GDM1 (cell line): ENCODE measurements at regions not wholly inside any gene's neighbourhood (a gene's known extent, or its start where the extent isn't known, plus 50 kb on each side); places are given as distances from the start of the nearest gene placed in this dataset.
"Not testable (repeated sequence)": the region's sequence is repeated elsewhere in the genome, so short reads cannot be mapped to it uniquely, and the experiment has no call there.

ENCODE experiments used
- DNase-seq: peaks from one replicate; lab custom pipeline; 2025; lab: John Stamatoyannopoulos, UW

DNA sequence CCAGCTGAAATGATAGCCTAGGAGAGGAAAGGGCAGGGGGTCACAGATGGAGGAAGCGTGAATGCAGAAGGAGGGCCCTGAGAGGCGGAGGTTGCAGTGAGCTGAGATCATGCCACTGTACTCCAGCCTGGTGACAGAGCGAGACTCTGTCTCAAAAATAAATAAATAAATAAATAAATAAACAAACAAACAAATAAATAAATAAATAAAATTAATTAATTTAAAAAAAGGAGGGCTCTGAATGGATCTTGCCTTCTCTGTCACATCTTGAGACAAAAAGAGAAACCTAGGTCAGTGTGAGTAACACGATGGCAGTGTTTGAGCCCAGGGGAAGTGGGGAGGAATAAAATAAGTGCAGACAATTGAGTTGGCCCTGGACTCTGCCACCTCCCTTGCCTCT is 182.3 kb upstream of the DAAM1 start:
- DNase-seq = not testable (repeated sequence)

DNA sequence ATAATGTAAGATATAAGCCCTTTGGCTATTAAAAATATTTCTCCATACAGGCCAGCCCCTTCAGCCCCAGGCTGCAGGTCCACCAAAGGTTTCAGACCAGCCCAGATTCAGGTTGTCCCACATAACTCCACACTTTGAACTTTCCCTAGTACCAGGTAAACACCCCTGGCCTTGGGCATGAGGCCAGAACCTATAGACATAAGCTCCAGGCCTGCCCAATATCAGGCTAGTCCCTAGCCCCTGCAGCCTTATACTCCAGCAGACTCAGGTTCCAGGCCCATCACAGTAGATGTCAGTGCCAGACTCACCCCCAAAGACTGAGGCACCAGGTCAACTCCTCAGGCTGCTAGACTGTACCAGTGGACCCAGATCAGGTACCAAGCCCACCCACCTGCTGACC is 178.5 kb upstream of the DAAM1 start:
- no peak for DNase-seq

DNA sequence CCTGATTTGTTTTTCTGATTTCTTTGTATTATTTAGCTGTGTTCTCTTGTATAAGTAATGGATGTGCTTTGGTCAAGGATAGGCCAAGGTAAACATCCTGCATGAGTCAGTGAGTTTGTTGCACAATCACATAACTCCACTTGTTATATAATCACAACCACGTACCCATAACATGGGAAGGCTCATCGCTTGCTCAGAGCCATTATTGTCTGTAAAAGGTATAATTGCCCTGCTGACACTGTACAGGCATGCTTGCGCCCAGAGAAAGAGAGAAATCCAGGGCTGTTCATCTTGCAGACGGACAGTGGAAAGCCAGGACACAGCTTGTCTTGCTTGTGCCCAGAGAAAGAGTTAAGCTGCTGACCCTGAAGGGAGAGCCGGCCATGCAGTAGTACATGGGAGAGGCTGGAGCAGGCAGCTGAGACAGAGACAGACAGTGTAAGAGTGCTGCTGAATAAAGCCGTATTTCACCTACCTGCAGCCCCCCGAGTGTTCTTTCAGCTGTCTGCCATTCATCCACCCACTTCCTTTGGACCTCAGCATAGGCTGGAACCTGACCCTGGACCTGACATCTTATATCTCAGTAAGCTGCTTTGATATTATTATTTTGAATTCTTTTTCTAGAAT is 174.7 kb upstream of the DAAM1 start:
- DNase-seq = no peak

DNA sequence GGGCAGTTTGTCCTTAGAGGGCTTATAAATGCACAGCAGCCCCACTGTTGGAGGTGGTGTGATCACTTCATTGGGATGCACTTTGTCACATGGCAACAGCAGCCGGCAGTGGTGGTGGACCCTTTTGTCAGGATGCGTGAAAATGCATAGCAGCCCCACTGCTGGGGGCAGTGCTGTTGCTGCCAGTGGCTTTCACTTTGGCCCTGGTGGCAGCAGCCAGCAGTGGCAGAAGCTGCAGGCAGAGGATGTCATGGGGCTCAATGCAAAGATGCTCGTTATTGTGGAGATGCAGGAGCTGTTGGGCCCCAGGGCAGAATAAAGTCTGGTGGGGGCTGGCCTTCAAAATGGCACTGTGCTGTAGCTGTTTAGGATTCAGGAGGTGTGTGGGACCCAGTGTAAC is 173.0 kb upstream of the DAAM1 start:
- DNase-seq = no peak

DNA sequence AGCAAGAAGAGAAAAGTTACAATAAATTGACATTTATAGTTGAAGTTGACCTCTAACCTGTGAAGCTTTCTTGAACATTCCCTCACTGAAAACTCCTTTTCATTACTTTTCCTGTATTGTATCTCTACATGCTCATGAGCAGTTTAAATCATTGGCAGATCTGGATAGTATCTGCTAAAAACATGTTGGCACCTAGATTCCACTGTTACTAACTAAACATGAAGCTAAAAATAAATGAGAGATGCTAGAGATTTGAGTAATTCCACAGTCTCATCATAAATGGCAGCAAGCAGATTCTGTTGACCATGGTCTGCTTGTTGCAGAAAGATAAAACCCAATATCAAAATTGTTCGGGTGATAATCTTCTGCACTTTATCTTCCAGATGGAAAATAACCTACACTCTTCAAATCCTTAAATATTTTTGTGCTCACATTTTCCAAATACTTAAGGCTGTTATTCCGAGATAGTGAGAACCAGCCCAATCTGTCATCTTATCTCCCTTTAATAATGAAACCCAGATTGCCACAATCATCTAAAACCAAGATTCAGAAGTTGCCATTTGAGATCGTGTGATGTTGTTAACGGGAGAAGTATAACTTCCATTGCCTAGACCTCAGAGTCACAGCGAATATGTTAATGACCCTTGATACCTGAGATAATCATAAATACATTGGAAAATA is 171.0 kb upstream of the DAAM1 start:
- DNase-seq = no peak

DNA sequence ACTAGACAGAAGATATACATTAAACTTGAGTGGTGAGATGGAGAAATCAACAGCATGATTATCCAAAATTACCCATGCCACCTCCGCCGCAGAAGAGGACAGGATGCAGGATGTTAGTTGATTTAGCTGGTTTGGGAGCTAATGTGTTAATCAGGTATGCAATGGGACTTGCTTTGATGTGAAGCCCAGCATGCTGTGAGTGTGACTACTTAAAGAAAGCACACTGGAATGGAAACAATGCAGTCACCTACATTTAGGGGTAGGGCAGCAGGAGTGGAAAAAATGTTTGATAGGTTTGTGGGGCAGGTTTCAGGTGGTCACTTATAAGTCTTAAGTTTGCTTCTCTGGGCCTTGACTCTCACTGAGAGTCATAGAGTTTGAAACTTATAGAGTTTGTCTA is 170.0 kb upstream of the DAAM1 start:
- DNase-seq = no peak

DNA sequence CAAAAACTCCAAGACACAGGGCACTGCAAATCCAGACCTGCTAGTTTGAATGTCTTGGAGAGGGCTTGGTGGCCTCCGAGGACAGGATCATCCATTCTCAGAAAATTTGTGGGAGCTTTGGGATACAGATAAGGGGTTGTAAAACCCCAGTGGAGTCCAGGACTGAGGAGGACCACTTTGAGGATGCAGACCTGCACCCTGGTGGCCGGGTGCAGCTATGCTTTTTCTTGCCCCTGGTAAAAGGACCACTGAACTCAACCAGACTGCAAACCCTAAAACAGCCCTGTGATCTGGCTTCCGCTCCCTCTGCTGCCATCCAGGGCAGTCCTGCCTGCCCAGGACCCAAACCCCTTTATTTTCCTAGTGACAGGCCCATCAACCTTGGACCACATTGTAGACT is 169.5 kb upstream of the DAAM1 start:
- no peak for DNase-seq

DNA sequence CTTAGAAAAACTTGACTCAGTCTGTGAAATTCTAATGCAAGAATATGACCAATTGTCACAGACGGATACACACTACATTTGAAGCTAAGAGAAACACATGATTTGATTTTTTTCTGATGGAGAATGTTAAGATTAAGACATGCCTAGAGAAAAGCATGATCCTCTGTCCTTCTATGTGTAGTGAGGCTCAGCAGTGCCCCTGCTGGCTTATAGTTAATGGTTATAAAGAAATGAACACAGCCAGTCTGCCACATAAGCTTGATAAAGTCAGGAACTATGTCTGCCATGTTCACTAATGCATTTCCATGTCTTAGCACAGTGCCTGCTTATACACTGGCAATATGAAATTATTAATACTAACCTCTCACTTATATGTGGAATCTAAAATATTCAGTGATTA is 168.1 kb upstream of the DAAM1 start:
- DNase-seq = no peak

DNA sequence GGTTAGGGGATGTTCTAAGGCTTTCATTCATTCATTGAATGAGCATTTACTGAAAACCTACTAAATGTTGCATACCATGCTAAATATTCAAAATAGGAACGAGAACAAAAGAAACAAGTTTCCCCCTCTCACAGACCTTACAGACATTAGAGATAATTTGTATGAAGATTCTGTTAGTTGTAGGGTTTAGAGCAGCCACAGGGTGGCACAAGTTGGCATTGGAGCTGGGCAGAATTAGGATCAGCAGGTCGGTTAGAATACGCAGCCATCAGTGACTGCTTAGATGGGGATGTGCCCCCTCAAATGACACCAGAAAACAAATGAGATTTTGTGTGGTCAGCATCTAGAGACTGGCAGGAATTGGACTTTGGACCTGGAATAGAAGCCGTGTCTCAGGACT is 166.3 kb upstream of the DAAM1 start:
- no peak for DNase-seq

DNA sequence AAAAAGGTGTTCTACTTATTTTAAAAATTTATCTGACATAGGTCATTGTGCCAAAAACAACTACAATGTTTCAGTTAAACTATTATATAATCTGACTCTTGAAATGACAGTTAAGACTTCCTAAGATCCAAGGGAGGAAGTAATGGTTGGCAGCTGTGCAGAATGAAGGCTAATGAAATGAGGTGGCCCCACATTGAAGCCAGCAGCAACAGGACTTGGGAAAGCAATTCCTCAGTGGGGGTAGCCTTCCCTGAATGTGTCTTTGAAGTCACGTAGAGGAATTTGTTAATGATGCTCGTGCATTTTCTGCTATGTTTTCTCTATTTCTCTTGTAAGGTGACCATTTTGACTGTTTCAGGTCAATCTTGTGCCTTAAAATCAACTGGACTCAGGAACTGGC is 162.4 kb upstream of the DAAM1 start:
- DNase-seq = no peak

DNA sequence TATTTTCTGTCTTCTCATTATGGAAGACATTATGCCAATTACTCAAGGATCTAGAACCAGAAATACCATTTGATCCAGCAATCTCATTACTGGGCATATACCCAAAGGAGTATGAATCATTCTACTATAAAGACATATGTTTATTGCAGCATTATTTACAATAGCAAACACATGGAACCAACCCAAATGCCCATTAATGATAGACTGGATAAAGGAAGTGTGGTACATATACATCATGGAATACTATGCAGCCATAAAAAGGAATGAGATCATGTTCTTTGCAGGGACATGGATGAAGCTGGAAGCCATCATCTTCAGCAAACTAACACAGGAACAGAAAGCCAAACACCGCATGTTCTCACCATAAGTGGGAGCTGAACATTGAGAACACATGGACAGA is 161.8 kb upstream of the DAAM1 start:
- not testable (repeated sequence) for DNase-seq

DNA sequence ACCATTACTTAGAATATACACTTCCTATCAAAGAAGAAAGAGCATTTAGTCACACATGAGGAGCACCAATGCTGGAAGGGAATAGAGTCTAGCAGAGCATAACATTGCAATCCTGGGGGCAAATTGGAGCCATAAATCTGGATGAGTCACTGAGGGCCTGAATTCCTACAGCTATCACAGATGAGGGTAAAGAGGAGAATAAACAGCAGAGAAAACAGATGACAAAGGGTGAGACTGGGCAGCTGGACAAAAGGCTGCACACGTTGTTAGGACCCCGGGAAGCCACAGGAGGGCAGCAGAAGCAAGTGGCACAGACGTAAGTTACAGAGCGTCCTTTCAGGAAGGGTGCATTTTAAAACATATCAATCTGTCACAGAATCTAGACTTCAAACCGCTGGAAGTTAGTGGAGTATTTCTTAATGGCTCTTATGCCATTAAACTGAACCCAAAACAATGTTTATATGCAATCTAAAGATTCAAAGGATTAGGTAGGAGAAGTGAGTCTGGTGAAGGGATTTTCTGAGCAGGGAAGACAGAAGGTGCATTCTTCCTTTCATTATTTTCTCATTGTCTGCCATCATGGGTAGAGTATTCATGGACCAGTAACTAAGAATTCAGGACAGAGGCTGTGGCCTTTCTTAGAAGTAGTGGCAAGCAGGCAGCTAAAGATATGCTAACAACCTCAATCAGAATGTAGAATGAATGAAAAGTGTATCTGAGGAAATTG is 159.8 kb upstream of the DAAM1 start:
- peak; percentile 31 for DNase-seq

DNA sequence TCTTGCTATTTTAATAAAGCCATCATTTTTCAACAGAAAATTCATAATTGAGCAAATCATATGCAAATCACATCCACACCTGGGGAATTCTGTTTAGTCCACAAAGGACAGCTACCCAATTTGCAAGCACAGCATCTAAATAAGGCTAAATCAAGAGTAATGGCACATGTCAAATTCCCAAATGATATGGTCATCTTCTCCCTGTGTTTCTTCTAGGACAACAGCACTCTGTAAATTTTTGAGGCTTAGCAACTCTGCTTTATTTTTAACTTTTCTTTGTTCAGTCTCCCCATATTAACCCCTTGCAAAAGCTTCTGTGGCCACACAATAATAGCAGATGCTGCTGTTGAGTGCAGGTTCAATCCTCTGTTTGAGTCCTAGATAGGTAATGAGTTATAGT is 155.6 kb upstream of the DAAM1 start:
- no peak for DNase-seq

DNA sequence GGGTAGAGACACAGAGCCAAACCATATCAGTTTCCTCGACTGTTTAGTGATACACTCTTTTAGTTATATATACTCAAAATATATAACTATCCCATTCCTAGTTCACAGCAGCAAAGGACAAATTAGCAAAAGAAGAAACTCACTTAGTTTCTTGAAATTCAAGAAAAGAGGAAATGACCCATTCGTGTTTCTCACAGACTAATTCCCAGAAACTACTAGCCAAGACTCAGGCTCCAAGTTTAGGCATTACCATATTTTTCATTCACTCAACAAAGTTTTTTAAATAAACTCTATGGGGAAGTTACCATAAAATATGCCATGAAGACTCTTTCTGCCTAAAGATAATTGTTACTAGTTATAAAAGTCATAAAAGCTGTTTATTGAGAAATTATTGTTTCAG is 152.3 kb upstream of the DAAM1 start:
- DNase-seq = no peak

DNA sequence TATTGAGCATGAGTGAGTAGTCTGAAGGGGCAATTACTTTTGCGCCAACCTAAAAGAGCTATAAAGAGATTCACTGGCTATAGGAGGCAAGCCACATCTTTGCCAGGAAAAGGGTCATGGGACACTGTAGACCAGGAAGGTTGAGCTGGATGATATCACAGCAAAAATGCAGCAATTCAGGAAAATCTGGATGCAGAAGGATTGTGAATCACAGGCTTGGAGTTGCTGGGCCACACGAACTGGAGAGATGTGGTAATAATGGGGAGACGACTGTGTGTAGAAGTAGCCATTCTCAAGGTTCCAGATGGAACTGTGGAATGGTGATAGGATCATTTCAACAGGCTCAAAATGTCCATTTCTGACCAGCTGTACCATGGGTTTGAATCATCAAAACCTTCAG is 151.4 kb upstream of the DAAM1 start:
- DNase-seq = no peak

DNA sequence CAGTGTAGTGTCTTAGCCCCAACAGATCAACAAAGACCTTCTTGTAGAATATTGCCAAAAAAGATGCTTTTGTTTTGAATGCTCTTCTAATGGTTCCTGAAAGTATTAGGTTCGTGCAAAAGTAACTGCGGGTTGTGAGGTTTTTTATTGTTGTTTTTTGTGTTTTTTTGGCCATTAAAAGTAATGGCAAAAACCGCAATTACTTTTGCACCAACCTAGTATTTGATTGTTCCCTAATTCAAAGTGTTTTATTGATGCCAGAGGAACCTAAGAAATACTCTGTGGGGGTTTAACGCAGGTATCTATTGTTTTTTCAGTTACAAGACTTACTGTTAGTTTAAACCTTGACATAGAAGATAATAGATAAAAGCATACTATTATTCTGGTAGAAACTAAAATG is 150.8 kb upstream of the DAAM1 start:
- no peak for DNase-seq

DNA sequence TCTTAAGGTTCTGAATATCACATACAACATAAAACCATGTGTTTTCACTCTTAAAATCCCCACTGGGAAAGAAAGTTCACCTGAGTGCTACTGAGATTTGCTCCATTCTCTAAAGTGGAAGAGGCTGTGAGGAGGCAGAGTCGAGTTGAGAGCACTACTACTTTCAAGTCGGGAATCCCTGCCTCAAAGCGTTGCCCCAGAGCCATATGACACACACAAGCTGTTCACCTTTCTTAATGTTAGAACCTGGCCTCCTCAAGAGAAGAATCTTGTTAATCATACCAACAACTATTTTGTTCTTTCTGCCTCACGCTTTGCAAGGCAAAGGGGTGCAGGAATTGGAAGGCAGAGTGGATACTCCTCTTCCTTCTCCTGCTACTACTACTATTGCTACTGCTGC is 149.7 kb upstream of the DAAM1 start:
- no peak for DNase-seq

DNA sequence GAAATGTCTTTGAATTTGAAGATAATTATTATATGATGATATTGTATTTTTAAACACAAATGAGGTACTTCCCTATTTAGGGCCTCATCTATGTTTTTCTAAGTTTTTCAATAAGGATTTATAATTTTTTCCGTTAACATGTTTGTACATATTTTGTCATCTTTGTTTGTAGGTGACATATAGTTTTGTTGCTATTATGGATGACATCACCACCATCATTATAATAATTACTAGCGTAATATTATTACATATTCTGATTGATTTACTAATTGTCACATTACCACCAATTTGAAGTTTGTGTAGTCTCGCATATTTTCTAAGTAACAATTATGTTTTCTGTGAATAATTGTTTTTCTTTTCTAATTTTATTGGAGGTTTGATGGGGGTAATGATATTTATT is 147.2 kb upstream of the DAAM1 start:
- no peak for DNase-seq

DNA sequence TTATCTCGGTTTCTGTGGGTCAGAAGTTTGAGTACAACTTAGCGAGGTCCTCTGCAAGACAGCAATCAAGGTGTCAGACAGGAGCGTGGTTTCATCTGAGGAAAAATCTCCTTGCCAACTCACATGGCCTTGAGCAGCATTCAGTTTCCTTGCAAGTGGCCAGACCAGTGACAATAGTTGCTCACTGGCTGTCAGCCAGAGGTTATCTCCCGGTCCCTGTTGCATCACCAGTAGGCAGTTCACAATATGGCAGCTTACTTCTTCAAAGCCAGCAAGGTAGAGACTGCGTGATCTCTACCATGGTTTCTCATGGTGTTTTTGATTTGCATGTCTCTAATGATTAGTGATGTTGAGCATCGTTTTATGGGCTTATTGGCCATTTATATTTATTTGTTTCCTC is 143.8 kb upstream of the DAAM1 start:
- DNase-seq = no peak

DNA sequence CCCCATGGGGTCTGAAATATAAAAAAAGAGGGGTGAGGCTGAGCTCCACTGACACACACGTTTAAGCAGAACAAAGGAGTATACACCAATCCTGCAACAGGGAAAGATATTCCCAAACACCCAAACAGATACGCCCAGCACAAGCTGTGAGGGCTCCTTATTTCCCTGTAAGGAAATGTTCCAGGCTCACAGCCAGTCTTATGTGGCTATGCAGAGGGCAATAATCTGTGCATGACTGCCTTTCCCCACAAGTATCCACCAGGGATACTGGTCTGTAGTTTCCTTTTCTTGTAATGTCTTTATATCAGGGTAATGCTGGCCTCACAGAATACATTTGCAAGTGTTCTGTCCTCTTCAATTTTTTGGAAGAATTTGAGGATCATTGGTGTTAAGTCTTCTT is 141.7 kb upstream of the DAAM1 start:
- DNase-seq = no peak

DNA sequence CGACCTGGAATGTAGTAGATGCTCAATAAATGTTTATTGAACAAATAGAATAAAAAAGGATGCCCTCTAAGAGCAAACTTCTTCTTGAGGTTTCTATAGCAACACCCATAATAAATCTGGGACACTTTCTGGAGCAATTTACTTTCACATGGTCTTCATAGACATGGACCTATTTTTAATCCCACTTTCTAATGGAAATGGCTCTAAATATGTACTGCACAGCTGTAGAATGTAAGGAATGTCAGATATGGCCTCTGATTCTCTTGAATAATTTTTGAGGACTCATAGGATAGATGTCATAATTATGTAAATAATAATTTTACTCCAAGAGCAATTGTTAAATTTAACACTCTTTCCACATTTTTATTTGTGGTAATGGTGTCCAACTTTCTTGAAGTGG is 133.5 kb upstream of the DAAM1 start:
- no peak for DNase-seq

DNA sequence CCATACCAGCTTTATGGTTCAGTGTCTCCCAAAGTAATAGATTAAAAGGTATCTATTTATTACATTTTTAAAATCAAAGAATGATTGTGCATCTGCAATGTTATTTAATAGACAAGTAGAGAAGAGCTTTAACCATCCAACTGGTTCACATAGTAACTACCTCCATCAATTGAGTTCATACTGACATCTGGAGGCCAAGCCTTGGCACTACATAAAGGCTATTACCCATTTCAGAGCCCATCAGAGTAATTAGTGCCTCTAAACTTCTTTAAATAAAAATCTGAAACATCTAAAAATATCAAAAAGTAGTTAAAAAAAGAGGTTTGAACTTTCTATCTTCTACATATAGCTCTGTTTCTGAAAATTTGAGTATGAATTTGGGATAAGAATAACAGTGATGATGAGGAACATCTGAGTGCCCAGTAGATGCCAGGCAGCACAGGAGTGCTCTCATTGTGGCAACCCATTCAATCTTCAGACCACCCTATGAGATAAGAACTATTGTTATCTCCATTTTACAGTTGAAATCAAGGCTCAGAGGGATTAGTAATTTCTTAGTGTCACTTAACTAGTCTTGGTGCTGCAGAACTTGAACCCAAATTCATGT is 132.9 kb upstream of the DAAM1 start:
- peak; percentile 29 for DNase-seq

DNA sequence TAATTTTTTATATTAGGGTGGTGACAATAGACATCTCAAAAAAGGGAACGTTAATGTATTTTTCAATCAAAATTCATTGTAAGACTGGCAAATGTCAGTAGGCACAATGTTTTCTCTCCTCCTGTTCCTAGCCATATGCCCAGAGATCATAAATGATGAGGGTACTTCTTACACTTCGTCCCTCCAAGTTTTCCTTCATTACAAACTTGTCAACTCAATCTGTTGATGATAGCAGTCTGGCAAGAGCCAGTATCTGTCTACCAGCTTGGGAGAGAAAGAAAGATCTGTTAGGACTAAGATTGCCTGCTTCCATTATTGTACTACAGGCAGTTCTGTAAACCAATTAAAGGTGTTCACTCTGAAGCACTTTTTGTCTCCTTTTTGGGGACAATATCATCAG is 130.9 kb upstream of the DAAM1 start:
- no peak for DNase-seq
